Body of pancreas (tissue), 4 donors: ENCODE measurements at regions not wholly inside any gene's neighbourhood (a gene's known extent, or its start where the extent isn't known, plus 50 kb on each side); places are given as distances from the start of the nearest gene placed in this dataset.
"Not testable (repeated sequence)": the region's sequence is repeated elsewhere in the genome, so short reads cannot be mapped to it uniquely, and the experiment has no call there.

Experiments used
- CTCF ChIP-seq, 7 experiments: fragments of 450-650 bp in 4 of 7; fragments of 200-600 bp in 3 of 7; sonication (generic) in 3 of 7; IDR thresholded peaks; one replicate each; pipeline ENCODE4 v1.5.1; 2016 to 2019; ENCODE audit warnings: antibody characterized with exemption in 7 of 7
- POLR2A ChIP-seq, 3 donors: fragments of 450-650 bp; IDR thresholded peaks; one replicate each; pipeline ENCODE4 v1.6.1; 2016; ENCODE audit warnings: antibody characterized with exemption in 3 of 3, mild to moderate bottlenecking in 2 of 3

GRCh38 chr17:46429675-46430074, 68.1 kb upstream of the ARL17B start:
- not testable (repeated sequence) for TF ChIP-seq CTCF, POLR2A (IDR thresholded peaks at IDR 0.05)
